H1 (cell line): ENCODE measurements at regions not wholly inside any gene's neighbourhood (a gene's known extent, or its start where the extent isn't known, plus 50 kb on each side); places are given as distances from the start of the nearest gene placed in this dataset.
A peak's percentile ranks its signal among the peaks of the same experiment; 100 is the strongest.

Experiments used
- CTCF ChIA-PET: fragments of 300-600 bp; sonication (Branson Sonifier 250); formaldehyde crosslinking; loops from one replicate; lab custom pipeline; 2021; ENCODE audit not compliant: partially characterized antibody; lab: Charles Lee
- POLR2A ChIA-PET: fragments of 300-600 bp; sonication (Branson Sonifier 250); formaldehyde crosslinking; loops from one replicate; lab custom pipeline; 2021; ENCODE audit warnings: inconsistent platforms; ENCODE audit not compliant: partially characterized antibody; lab: Charles Lee
- DNase-seq, 2 experiments: peaks; one replicate each; pipeline versions ENCODE4 v3.0.0 to v3.0.0-alpha.2; 2010 to 2022; ENCODE audit warnings: low spot score in 2 of 2, low read depth in 1 of 2, mixed read lengths in 1 of 2
- FAIRE-seq: peaks from 2 replicates; lab custom pipeline; 2011; peaks lifted over from hg19 to GRCh38; lab: Jason Lieb, UNC
- H2AFZ ChIP-seq: 2 replicates; pipeline ENCODE4 v1.8.1; 2012; ENCODE audit warnings: low read length, inconsistent platforms
- H2AK5ac ChIP-seq: 2 replicates; pipeline ENCODE4 v1.6.1; 2013; ENCODE audit warnings: low read depth, low read length
- H2BK120ac ChIP-seq: replicated peaks from 2 replicates; pipeline ENCODE3; 2013; ENCODE audit warnings: low read depth, low read length, inconsistent platforms
- H2BK12ac ChIP-seq: 2 replicates; pipeline ENCODE4 v1.6.1; 2013; ENCODE audit warnings: low read depth, low read length
- H2BK15ac ChIP-seq: 2 replicates; pipeline ENCODE4 v1.6.1; 2013; ENCODE audit warnings: low read length
- H2BK20ac ChIP-seq: 2 replicates; pipeline ENCODE4 v1.6.1; 2013; ENCODE audit warnings: low read length
- H2BK5ac ChIP-seq: 2 replicates; pipeline ENCODE4 v1.6.1; 2013; ENCODE audit warnings: low read depth, low read length
- H3K14ac ChIP-seq: 2 replicates; pipeline ENCODE4 v1.6.1; 2013; ENCODE audit warnings: inconsistent platforms; ENCODE audit not compliant: insufficient read length
- H3K18ac ChIP-seq: 2 replicates; pipeline ENCODE4 v1.6.1; 2013; ENCODE audit warnings: low read length; ENCODE audit errors: extremely low read depth
- H3K23ac ChIP-seq: 2 replicates; pipeline ENCODE4 v1.6.1; 2013; ENCODE audit warnings: inconsistent platforms; ENCODE audit not compliant: insufficient read length
- H3K23me2 ChIP-seq: 2 replicates; pipeline ENCODE4 v1.6.1; 2013; ENCODE audit warnings: low read depth, low read length
- H3K27ac ChIP-seq: 2 replicates; pipeline ENCODE4 v1.6.1; 2011; ENCODE audit warnings: low read depth, low read length, inconsistent platforms
- H3K27me3 ChIP-seq, 4 experiments: replicated peaks in 1 of 4; 1 replicate in 1 of 4; 2 replicates in 3 of 4; pipeline versions ENCODE4 v1.6.1 to v1.8.1; 2011 to 2013; ENCODE audit warnings: low read length in 3 of 4, mild to moderate bottlenecking in 3 of 4, inconsistent platforms in 2 of 4, mixed read lengths in 2 of 4, moderate library complexity in 1 of 4; ENCODE audit not compliant: control insufficient read depth in 3 of 4, insufficient read depth in 3 of 4; ENCODE audit errors: extremely low read depth in 1 of 4
- H3K36me3 ChIP-seq, 4 experiments: 2 replicates each; pipeline versions ENCODE4 v1.6.1 to v1.8.1; 2011 to 2013; ENCODE audit warnings: mild to moderate bottlenecking in 4 of 4, low read length in 3 of 4, moderate library complexity in 2 of 4, control low read depth in 1 of 4, inconsistent platforms in 1 of 4; ENCODE audit not compliant: insufficient read depth in 4 of 4, control insufficient read depth in 2 of 4
- H3K4ac ChIP-seq: replicated peaks from 2 replicates; pipeline ENCODE3; 2013; ENCODE audit warnings: low read length, low read depth, mixed read lengths, inconsistent platforms; ENCODE audit not compliant: insufficient read length
- H3K4me1 ChIP-seq, 4 experiments: replicated peaks in 1 of 4; 1 replicate in 1 of 4; 2 replicates in 3 of 4; pipeline versions ENCODE4 v1.6.1 to v1.8.1; 2011 to 2013; ENCODE audit warnings: low read length in 3 of 4, inconsistent platforms in 2 of 4, mixed read lengths in 1 of 4; ENCODE audit not compliant: insufficient read depth in 4 of 4, control insufficient read depth in 3 of 4
- H3K4me2 ChIP-seq, 2 experiments: 2 replicates each; pipeline versions ENCODE4 v1.6.1 to v1.8.1; 2011 to 2013; ENCODE audit warnings: low read depth in 2 of 2, low read length in 2 of 2, control low read depth in 1 of 2, inconsistent platforms in 1 of 2, mild to moderate bottlenecking in 1 of 2; ENCODE audit not compliant: insufficient read depth in 1 of 2
- H3K4me3 ChIP-seq, 4 experiments: fragments of 200-600, 300-600 bp in 1 of 4; sonication (generic), shearing (Covaris generic), sonication (Bioruptor Twin) in 1 of 4; 2 replicates each; pipeline versions ENCODE4 v1.5.1 to v1.8.1; 2011 to 2016; ENCODE audit warnings: low read length in 4 of 4, low read depth in 3 of 4, control low read depth in 2 of 4, inconsistent platforms in 2 of 4, mild to moderate bottlenecking in 2 of 4, mixed read lengths in 1 of 4, moderate library complexity in 1 of 4; ENCODE audit not compliant: insufficient read depth in 2 of 4; ENCODE audit errors: extremely low read depth in 1 of 4
- H3K56ac ChIP-seq: replicated peaks from 2 replicates; pipeline ENCODE3; 2013; ENCODE audit warnings: low read depth, mild to moderate bottlenecking, mixed read lengths, low read length, inconsistent platforms; ENCODE audit not compliant: insufficient read length
- H3K79me1 ChIP-seq: 2 replicates; pipeline ENCODE4 v1.6.1; 2013; ENCODE audit warnings: low read depth, low read length, control low read depth
- H3K79me2 ChIP-seq, 2 experiments: 2 replicates each; pipeline versions ENCODE4 v1.6.1 to v1.8.1; 2012 to 2013; ENCODE audit warnings: low read length in 2 of 2, mild to moderate bottlenecking in 2 of 2, inconsistent platforms in 1 of 2; ENCODE audit not compliant: insufficient read depth in 2 of 2, control insufficient read depth in 1 of 2
- H3K9ac ChIP-seq, 4 experiments: replicated peaks in 1 of 4; 1 replicate in 1 of 4; 2 replicates in 3 of 4; pipeline versions ENCODE4 v1.6.1 to v1.8.1; 2011 to 2013; ENCODE audit warnings: low read depth in 3 of 4, low read length in 3 of 4, control low read depth in 2 of 4, mild to moderate bottlenecking in 2 of 4, moderate library complexity in 2 of 4, inconsistent platforms in 1 of 4; ENCODE audit errors: extremely low read depth in 1 of 4
- H3K9me3 ChIP-seq, 2 experiments: 2 replicates each; pipeline versions ENCODE4 v1.6.1 to v1.8.1; 2012 to 2013; ENCODE audit warnings: mild to moderate bottlenecking in 2 of 2, moderate library complexity in 2 of 2, control low read depth in 1 of 2, inconsistent platforms in 1 of 2, low read depth in 1 of 2, low read length in 1 of 2, mixed read lengths in 1 of 2; ENCODE audit not compliant: insufficient read depth in 2 of 2
- H4K20me1 ChIP-seq, 2 experiments: replicated peaks in 1 of 2; 2 replicates each; pipeline versions ENCODE3 to v1.8.1; 2011 to 2013; ENCODE audit warnings: inconsistent platforms in 2 of 2, low read length in 2 of 2, mild to moderate bottlenecking in 1 of 2; ENCODE audit not compliant: insufficient read depth in 2 of 2, control insufficient read depth in 1 of 2
- H4K5ac ChIP-seq: 2 replicates; pipeline ENCODE4 v1.6.1; 2013; ENCODE audit warnings: low read length, low read depth, mixed read lengths, inconsistent platforms; ENCODE audit not compliant: insufficient read length
- H4K8ac ChIP-seq: 2 replicates; pipeline ENCODE4 v1.8.0; 2013; ENCODE audit warnings: mild to moderate bottlenecking, moderate library complexity, low read length, inconsistent platforms; ENCODE audit not compliant: insufficient read depth; ENCODE audit errors: extremely low read depth
- H4K91ac ChIP-seq: replicated peaks from 2 replicates; pipeline ENCODE3; 2013; ENCODE audit warnings: low read length, mixed read lengths, inconsistent platforms; ENCODE audit not compliant: insufficient read length
- BACH1 ChIP-seq: IDR thresholded peaks from 2 replicates; pipeline ENCODE4 v1.6.1; 2012; ENCODE audit warnings: low read length, improper control_type of control experiment
- BRCA1 ChIP-seq: IDR thresholded peaks from 2 replicates; pipeline ENCODE4 v1.6.1; 2012; ENCODE audit warnings: low read depth, low read length, improper control_type of control experiment
- CBX8 ChIP-seq: fragments of 300-800, 300-1000 bp; sonication (generic); IDR thresholded peaks from 2 replicates; pipeline ENCODE4 v1.7.1; 2016; ENCODE audit warnings: low read depth, low read length, borderline replicate concordance
- EGR1 ChIP-seq: IDR thresholded peaks from 2 replicates; pipeline ENCODE4 v1.6.1; 2011; ENCODE audit warnings: low read depth, low read length, borderline replicate concordance
- EP300 ChIP-seq, 2 experiments: IDR thresholded peaks; 1 replicate in 1 of 2; 2 replicates in 1 of 2; pipeline ENCODE4 v1.6.1; 2011 to 2012; ENCODE audit warnings: low read depth in 2 of 2, low read length in 2 of 2, mild to moderate bottlenecking in 2 of 2, borderline replicate concordance in 1 of 2, inconsistent platforms in 1 of 2, moderate library complexity in 1 of 2
- EZH2 ChIP-seq: fragments of 200-600 bp; sonication (generic); IDR thresholded peaks from 2 replicates; pipeline ENCODE4 v1.7.1; 2012; ENCODE audit warnings: low read depth, mild to moderate bottlenecking, moderate library complexity, low read length, inconsistent platforms; ENCODE audit not compliant: severe bottlenecking
- KDM1A ChIP-seq: fragments of 200-600, 300-600 bp; sonication (generic); IDR thresholded peaks from 2 replicates; pipeline ENCODE4 v1.7.1; 2016; ENCODE audit warnings: mild to moderate bottlenecking, low read length, borderline replicate concordance
- MAFK ChIP-seq: IDR thresholded peaks from 2 replicates; pipeline ENCODE4 v1.6.1; 2012; ENCODE audit warnings: low read depth, mild to moderate bottlenecking, improper control_type of control experiment, low read length
- POLR2A ChIP-seq, 2 experiments: IDR thresholded peaks; 1 replicate in 1 of 2; 2 replicates in 1 of 2; pipeline ENCODE4 v1.6.1; 2011; ENCODE audit warnings: low read depth in 2 of 2, low read length in 2 of 2, mild to moderate bottlenecking in 2 of 2; ENCODE audit errors: control extremely low read depth in 1 of 2
- RFX5 ChIP-seq: IDR thresholded peaks from 2 replicates; pipeline ENCODE4 v1.6.1; 2011; ENCODE audit warnings: low read depth, low read length, improper control_type of control experiment, borderline replicate concordance
- SIN3A ChIP-seq, 2 experiments: IDR thresholded peaks in 1 of 2; conservative IDR thresholded peaks in 1 of 2; 2 replicates each; pipeline ENCODE4 v1.6.1; 2011 to 2012; ENCODE audit warnings: low read length in 2 of 2, improper control_type of control experiment in 1 of 2, low read depth in 1 of 2, mild to moderate bottlenecking in 1 of 2
- SRF ChIP-seq: IDR thresholded peaks from 2 replicates; pipeline ENCODE4 v1.6.1; 2011; ENCODE audit warnings: mild to moderate bottlenecking, low read depth, low read length, moderate library complexity
- SUZ12 ChIP-seq: fragments of 200-600 bp; sonication (generic); IDR thresholded peaks from 2 replicates; pipeline ENCODE4 v1.6.1; 2012; ENCODE audit warnings: mild to moderate bottlenecking, inconsistent platforms, low read length, moderate library complexity, mixed read lengths
- TAF7 ChIP-seq: optimal IDR thresholded peaks from 2 replicates; pipeline ENCODE3; 2011; ENCODE audit warnings: low read depth, mild to moderate bottlenecking, inconsistent platforms, low read length, moderate library complexity, borderline replicate concordance
- TEAD4 ChIP-seq: IDR thresholded peaks from 2 replicates; pipeline ENCODE4 v1.6.1; 2012; ENCODE audit warnings: low read depth, low read length, inconsistent platforms, mixed read lengths
- ZNF274 ChIP-seq: IDR thresholded peaks from 2 replicates; pipeline ENCODE4 v1.7.0; 2012; ENCODE audit warnings: low read length, borderline replicate concordance; ENCODE audit errors: extremely low read depth

DNA sequence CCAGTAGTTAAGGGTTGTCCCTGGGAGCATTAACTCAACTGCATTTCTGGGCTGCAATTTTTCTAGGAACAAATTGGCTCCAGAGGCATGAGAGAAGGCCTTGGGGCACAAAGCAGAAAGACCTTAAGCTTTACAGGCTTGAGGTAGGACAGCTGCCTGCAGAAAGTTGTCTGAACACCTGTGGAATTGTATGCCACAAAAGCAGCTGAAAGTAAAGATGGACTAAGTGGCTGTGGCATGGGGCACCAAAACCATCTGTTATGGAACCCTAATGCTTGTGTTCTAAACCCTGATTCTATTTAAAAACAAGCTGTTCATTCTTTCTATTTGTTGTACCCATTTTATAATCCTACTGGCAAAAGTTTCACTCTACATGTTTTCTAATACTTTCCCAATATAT, 515.2 kb downstream of the GLUD2 start:
- ChIA-PET POLR2A (no interaction called here), CTCF (interaction anchor here (0.6 to 1.5 kb wide), 2 partner anchors 9 to 773 kb away, joined by 3 read pairs; no protein-coding TSS in a partner anchor)
- H3K4me3 ChIP-seq, result no peak overlapping the region
- H3K18ac ChIP-seq, result no peak overlapping the region
- no peaks in the 10 kb centered on the region for H3K9me3 ChIP-seq
- no peak overlapping the region for H2BK20ac ChIP-seq
- H2AK5ac ChIP-seq, result no peak overlapping the region
- DNase-seq (no peak), FAIRE-seq (peak; percentile 7)
- no peak overlapping the region for H4K91ac ChIP-seq
- H3K36me3 ChIP-seq, result no peaks in the 10 kb centered on the region
- H3K4me2 ChIP-seq, result no peak overlapping the region
- no peak overlapping the region for H4K8ac ChIP-seq
- H4K5ac ChIP-seq, result no peak overlapping the region
- H2AFZ ChIP-seq, result no peak overlapping the region
- H3K79me1 ChIP-seq, result no peaks in the 10 kb centered on the region
- no peaks in the 10 kb centered on the region for H4K20me1 ChIP-seq
- H3K9ac ChIP-seq, result no peak overlapping the region
- no peak overlapping the region for H3K56ac ChIP-seq
- no peak overlapping the region for H3K4ac ChIP-seq
- no peak overlapping the region for H3K23ac ChIP-seq
- H3K14ac ChIP-seq, result no peak overlapping the region
- no peak overlapping the region for H3K27ac ChIP-seq
- no peaks in the 10 kb centered on the region for H3K4me1 ChIP-seq
- H3K23me2 ChIP-seq, result no peaks in the 10 kb centered on the region
- H2BK12ac ChIP-seq, result no peak overlapping the region
- H3K79me2 ChIP-seq, result no peaks in the 10 kb centered on the region
- no peak overlapping the region for H2BK15ac ChIP-seq
- no peak overlapping the region for H2BK120ac ChIP-seq
- H2BK5ac ChIP-seq, result no peak overlapping the region
- no peaks in the 10 kb centered on the region for H3K27me3 ChIP-seq
- TF ChIP-seq MAFK (no peak), SRF (no peak), POLR2A (IDR thresholded peaks at IDR 0.05; ENCODE audit: control extremely low read depth in 1 of 2, low read depth in 2 of 2, low read length in 2 of 2) (no peak), EZH2 (no peak), TEAD4 (no peak), KDM1A (no peak), TAF7 (no peak), ZNF274 (no peak), CBX8 (no peak), EGR1 (no peak), RFX5 (no peak), EP300 (IDR thresholded peaks at IDR 0.05; ENCODE audit: borderline replicate concordance in 1 of 2, low read depth in 2 of 2, low read length in 2 of 2) (no peak), SIN3A (conservative IDR thresholded peaks at IDR 0.05 in 1 of 2, IDR thresholded peaks at IDR 0.05 in 1 of 2; ENCODE audit: low read depth in 1 of 2, low read length in 2 of 2) (no peak), BRCA1 (no peak), BACH1 (no peak), SUZ12 (no peak)
